IMR-90 (cell line): ENCODE measurements at regions not wholly inside any gene's neighbourhood (a gene's known extent, or its start where the extent isn't known, plus 50 kb on each side); places are given as distances from the start of the nearest gene placed in this dataset.

ENCODE experiments used
- ATAC-seq: fragments of 200-7000 bp; cut with Tn5 transposase; 2 replicates; pipeline ENCODE4 v1.9.1; 2020; ENCODE audit warnings: low read depth, mild to moderate bottlenecking, moderate library complexity
- BruUV-seq: library from RNA; stranded (reverse); fragments of 400-500 nt; replicated peaks from 2 replicates; lab custom pipeline; 2021; lab: Mats Ljungman, UMichigan
- CTCF ChIA-PET: fragments of 300-600 bp; formaldehyde crosslinking; extraction: SDS; loops from one replicate; lab custom pipeline; 2021; ENCODE audit warnings: antibody characterized with exemption; lab: Yijun Ruan, JAX
- POLR2A ChIA-PET: fragments of 300-600 bp; sonication (Branson Sonifier 250); formaldehyde crosslinking; loops from one replicate; lab custom pipeline; 2022; ENCODE audit warnings: antibody characterized with exemption; ENCODE audit not compliant: unreplicated experiment; lab: Charles Lee
- DNase-seq: peaks from one replicate; pipeline ENCODE4 v3.0.0; 2013
- H2AFZ ChIP-seq: replicated peaks from 2 replicates; pipeline ENCODE3; 2013; ENCODE audit warnings: low read length, mild to moderate bottlenecking; ENCODE audit not compliant: poor library complexity
- H2AK5ac ChIP-seq: 2 replicates; pipeline ENCODE4 v1.6.1; 2013; ENCODE audit warnings: low read depth, low read length, inconsistent platforms
- H2AK9ac ChIP-seq: replicated peaks from 2 replicates; pipeline ENCODE3; 2013; ENCODE audit warnings: mild to moderate bottlenecking, low read depth, low read length, moderate library complexity; ENCODE audit not compliant: poor library complexity
- H2BK120ac ChIP-seq: 2 replicates; pipeline ENCODE4 v1.6.1; 2013; ENCODE audit warnings: low read depth, low read length, inconsistent platforms
- H2BK15ac ChIP-seq: 3 replicates; pipeline ENCODE4 v1.6.1; 2013; ENCODE audit warnings: low read depth, low read length, inconsistent platforms
- H2BK20ac ChIP-seq: 2 replicates; pipeline ENCODE4 v1.6.1; 2013; ENCODE audit warnings: low read depth, mild to moderate bottlenecking, inconsistent platforms, low read length, moderate library complexity
- H2BK5ac ChIP-seq: 2 replicates; pipeline ENCODE4 v1.6.1; 2013; ENCODE audit warnings: mild to moderate bottlenecking, low read depth, low read length, inconsistent platforms; ENCODE audit not compliant: poor library complexity, severe bottlenecking
- H3K14ac ChIP-seq: replicated peaks from 2 replicates; pipeline ENCODE4 v1.6.1; 2013; ENCODE audit warnings: low read depth, low read length, inconsistent platforms
- H3K18ac ChIP-seq: 2 replicates; pipeline ENCODE4 v1.6.1; 2013; ENCODE audit warnings: low read depth, low read length, control low read depth
- H3K23ac ChIP-seq: 2 replicates; pipeline ENCODE4 v1.6.1; 2013; ENCODE audit warnings: low read depth, low read length, inconsistent platforms
- H3K27ac ChIP-seq: 2 replicates; pipeline ENCODE4 v1.5.1; 2013; ENCODE audit warnings: mild to moderate bottlenecking, control low read depth, low read length; ENCODE audit not compliant: insufficient read depth
- H3K27me3 ChIP-seq: 2 replicates; pipeline ENCODE4 v1.6.1; 2013; ENCODE audit warnings: low read length; ENCODE audit not compliant: control insufficient read depth, insufficient read depth
- H3K36me3 ChIP-seq: 2 replicates; pipeline ENCODE4 v1.6.1; 2013; ENCODE audit warnings: low read length, mixed read lengths; ENCODE audit not compliant: control insufficient read depth, insufficient read depth
- H3K4ac ChIP-seq: 2 replicates; pipeline ENCODE4 v1.6.1; 2013; ENCODE audit warnings: low read depth, low read length, inconsistent platforms
- H3K4me1 ChIP-seq: 2 replicates; pipeline ENCODE4 v1.6.1; 2013; ENCODE audit warnings: low read length, mixed read lengths; ENCODE audit not compliant: control insufficient read depth, insufficient read depth
- H3K4me2 ChIP-seq: 2 replicates; pipeline ENCODE4 v1.6.1; 2013; ENCODE audit warnings: low read depth, mild to moderate bottlenecking, control low read depth, low read length, moderate library complexity
- H3K4me3 ChIP-seq: 2 replicates; pipeline ENCODE4 v1.5.1; 2013; ENCODE audit warnings: low read depth, mild to moderate bottlenecking, control low read depth, low read length, moderate library complexity; ENCODE audit not compliant: insufficient read depth
- H3K56ac ChIP-seq: 2 replicates; pipeline ENCODE4 v1.6.1; 2013; ENCODE audit warnings: low read length, inconsistent platforms; ENCODE audit not compliant: insufficient read depth; ENCODE audit errors: extremely low read depth
- H3K79me1 ChIP-seq, 2 experiments: 2 replicates each; pipeline ENCODE4 v1.6.1; 2013; ENCODE audit warnings: low read length in 2 of 2, inconsistent platforms in 1 of 2, low read depth in 1 of 2
- H3K9ac ChIP-seq: 2 replicates; pipeline ENCODE4 v1.6.1; 2013; ENCODE audit warnings: low read depth, low read length, control low read depth
- H3K9me1 ChIP-seq: 2 replicates; pipeline ENCODE4 v1.6.1; 2013; ENCODE audit warnings: low read length, inconsistent platforms; ENCODE audit not compliant: insufficient read depth
- H3K9me3 ChIP-seq: 2 replicates; pipeline ENCODE4 v1.6.1; 2013; ENCODE audit warnings: low read length; ENCODE audit not compliant: control insufficient read depth, insufficient read depth
- H4K20me1 ChIP-seq: 2 replicates; pipeline ENCODE4 v1.6.1; 2013; ENCODE audit warnings: low read length, inconsistent platforms; ENCODE audit not compliant: insufficient read depth
- H4K5ac ChIP-seq: 2 replicates; pipeline ENCODE4 v1.6.1; 2013; ENCODE audit warnings: mild to moderate bottlenecking, low read depth, low read length, control low read depth
- H4K8ac ChIP-seq, 2 experiments: 2 replicates each; pipeline ENCODE4 v1.6.1; 2013; ENCODE audit warnings: low read depth in 2 of 2, low read length in 2 of 2, control low read depth in 1 of 2, inconsistent platforms in 1 of 2
- H4K91ac ChIP-seq: 2 replicates; pipeline ENCODE4 v1.6.1; 2013; ENCODE audit warnings: low read depth, low read length, inconsistent platforms; ENCODE audit not compliant: insufficient read depth
- BHLHE40 ChIP-seq: fragments of 150-350 bp; IDR thresholded peaks from 2 replicates; pipeline ENCODE4 v1.6.1; 2016; ENCODE audit warnings: mild to moderate bottlenecking, low read depth, low read length
- CEBPB ChIP-seq: IDR thresholded peaks from 2 replicates; pipeline ENCODE4 v1.6.1; 2012; ENCODE audit warnings: low read depth, low read length, improper control_type of control experiment
- CHD1 ChIP-seq: IDR thresholded peaks from 2 replicates; pipeline ENCODE4 v1.6.1; 2012; ENCODE audit warnings: low read depth, low read length, improper control_type of control experiment
- MAFK ChIP-seq: IDR thresholded peaks from 2 replicates; pipeline ENCODE4 v1.6.1; 2012; ENCODE audit warnings: low read depth, low read length, improper control_type of control experiment
- MAZ ChIP-seq: IDR thresholded peaks from 2 replicates; pipeline ENCODE4 v1.6.1; 2012; ENCODE audit warnings: low read depth, mild to moderate bottlenecking, low read length, improper control_type of control experiment, moderate library complexity, borderline replicate concordance
- MXI1 ChIP-seq: IDR thresholded peaks from 2 replicates; pipeline ENCODE4 v1.6.1; 2012; ENCODE audit warnings: low read depth, mild to moderate bottlenecking, low read length, moderate library complexity, borderline replicate concordance
- NFE2L2 ChIP-seq: fragments of 150-350 bp; IDR thresholded peaks from 2 replicates; pipeline ENCODE4 v1.6.1; 2016; ENCODE audit warnings: low read depth, mild to moderate bottlenecking, low read length
- RAD21 ChIP-seq: IDR thresholded peaks from 2 replicates; pipeline ENCODE4 v1.6.1; 2012; ENCODE audit warnings: low read length, improper control_type of control experiment
- RFX5 ChIP-seq: IDR thresholded peaks from 2 replicates; pipeline ENCODE4 v1.8.0; 2012; ENCODE audit warnings: low read depth, mild to moderate bottlenecking, low read length, moderate library complexity
- SMC3 ChIP-seq: fragments of 150-350 bp; IDR thresholded peaks from 2 replicates; pipeline ENCODE4 v1.6.1; 2016; ENCODE audit warnings: low read depth, mild to moderate bottlenecking, antibody characterized with exemption, low read length, moderate library complexity
- WGBS, 2 experiments: methylation state at CpG; one replicate each; pipeline versions ENCODE4 v1.1.5 to v1.1.7; 2013; ENCODE audit warnings: missing lambda C conversion rate in 2 of 2; ENCODE audit not compliant: insufficient read length in 1 of 2; ENCODE audit errors: extremely low coverage in 2 of 2; 5-methylcytosine and 5-hydroxymethylcytosine counted together
- dilution Hi-C: fragments of 300-500 bp; cut with HindIII; formaldehyde crosslinking; loops from one replicate; pipeline ENCODE4 v1.14.3; 2018; ENCODE audit warnings: low sequenced_read_pairs; ENCODE audit not compliant: unreplicated experiment
- in situ Hi-C: fragments of 300-500 bp; cut with MboI; formaldehyde crosslinking; loops from 3 replicates; pipeline ENCODE4 v1.14.3; 2019; ENCODE audit warnings: low sequenced_read_pairs, inconsistent platforms, mixed read lengths
- intact Hi-C: fragments of 100-400 bp; cut with micrococcal nuclease; formaldehyde crosslinking; loops from 2 replicates; pipeline ENCODE4 v1.10.0; 2022
- TF ChIP-seq, protein P1 (sequence below): conservative IDR thresholded peaks from 2 replicates; pipeline ENCODE4 v1.5.1; 2012; ENCODE audit warnings: mild to moderate bottlenecking, low read depth, low read length, improper control_type of control experiment
- TF ChIP-seq, protein P2 (sequence below): fragments of 150-350 bp; IDR thresholded peaks from 2 replicates; pipeline ENCODE4 v1.6.1; 2016; ENCODE audit warnings: low read depth, mild to moderate bottlenecking, low read length, moderate library complexity, borderline replicate concordance

DNA sequence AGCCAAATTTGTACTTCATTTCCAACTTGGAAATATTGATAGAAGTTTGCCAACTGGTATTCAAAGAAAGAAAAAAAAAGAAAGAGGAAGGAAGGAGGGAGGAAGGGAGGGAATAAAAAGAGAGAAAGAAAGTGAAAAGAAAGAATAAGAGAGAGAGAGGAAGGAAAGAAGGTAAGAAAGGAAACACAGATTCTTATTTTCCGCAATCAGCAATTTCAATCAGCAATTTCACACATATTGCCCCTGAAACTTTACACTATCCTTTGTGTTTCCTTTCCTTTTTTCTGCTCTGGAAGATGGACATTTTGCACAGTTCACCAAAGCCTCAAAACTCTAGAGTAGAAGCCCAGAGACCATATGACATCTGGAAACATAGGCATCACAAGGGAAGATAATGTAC lies 888.1 kb downstream of the REEP3 start:
- POLR2A ChIA-PET, result no interaction called here

More for the DNA sequence above, 888.1 kb downstream of the REEP3 start:
- H3K23ac ChIP-seq, result no peak overlapping the region
- H3K56ac ChIP-seq, result no peak overlapping the region
- in situ Hi-C loops, result no loop called here
- H3K36me3 ChIP-seq, result no peaks in the 10 kb centered on the region
- no peaks in the 10 kb centered on the region for H3K9me3 ChIP-seq
- TF ChIP-seq, protein P1, sequence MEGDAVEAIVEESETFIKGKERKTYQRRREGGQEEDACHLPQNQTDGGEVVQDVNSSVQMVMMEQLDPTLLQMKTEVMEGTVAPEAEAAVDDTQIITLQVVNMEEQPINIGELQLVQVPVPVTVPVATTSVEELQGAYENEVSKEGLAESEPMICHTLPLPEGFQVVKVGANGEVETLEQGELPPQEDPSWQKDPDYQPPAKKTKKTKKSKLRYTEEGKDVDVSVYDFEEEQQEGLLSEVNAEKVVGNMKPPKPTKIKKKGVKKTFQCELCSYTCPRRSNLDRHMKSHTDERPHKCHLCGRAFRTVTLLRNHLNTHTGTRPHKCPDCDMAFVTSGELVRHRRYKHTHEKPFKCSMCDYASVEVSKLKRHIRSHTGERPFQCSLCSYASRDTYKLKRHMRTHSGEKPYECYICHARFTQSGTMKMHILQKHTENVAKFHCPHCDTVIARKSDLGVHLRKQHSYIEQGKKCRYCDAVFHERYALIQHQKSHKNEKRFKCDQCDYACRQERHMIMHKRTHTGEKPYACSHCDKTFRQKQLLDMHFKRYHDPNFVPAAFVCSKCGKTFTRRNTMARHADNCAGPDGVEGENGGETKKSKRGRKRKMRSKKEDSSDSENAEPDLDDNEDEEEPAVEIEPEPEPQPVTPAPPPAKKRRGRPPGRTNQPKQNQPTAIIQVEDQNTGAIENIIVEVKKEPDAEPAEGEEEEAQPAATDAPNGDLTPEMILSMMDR, result no peak
- TF ChIP-seq CHD1, result no peak
- no peak for TF ChIP-seq MXI1
- TF ChIP-seq NFE2L2, result no peak
- TF ChIP-seq, protein P2, sequence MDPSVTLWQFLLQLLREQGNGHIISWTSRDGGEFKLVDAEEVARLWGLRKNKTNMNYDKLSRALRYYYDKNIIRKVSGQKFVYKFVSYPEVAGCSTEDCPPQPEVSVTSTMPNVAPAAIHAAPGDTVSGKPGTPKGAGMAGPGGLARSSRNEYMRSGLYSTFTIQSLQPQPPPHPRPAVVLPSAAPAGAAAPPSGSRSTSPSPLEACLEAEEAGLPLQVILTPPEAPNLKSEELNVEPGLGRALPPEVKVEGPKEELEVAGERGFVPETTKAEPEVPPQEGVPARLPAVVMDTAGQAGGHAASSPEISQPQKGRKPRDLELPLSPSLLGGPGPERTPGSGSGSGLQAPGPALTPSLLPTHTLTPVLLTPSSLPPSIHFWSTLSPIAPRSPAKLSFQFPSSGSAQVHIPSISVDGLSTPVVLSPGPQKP, result no peak
- no peak for TF ChIP-seq MAFK
- no peak for TF ChIP-seq BHLHE40
- TF ChIP-seq CEBPB, result no peak
- TF ChIP-seq MAZ, result no peak
- TF ChIP-seq RAD21, result no peak
- TF ChIP-seq RFX5, result no peak
- TF ChIP-seq SMC3, result no peak
- intact Hi-C loops, result no loop called here
- no peak overlapping the region for H3K9ac ChIP-seq
- DNase-seq (no peak), ATAC-seq (peak; percentile 29; the same call in 1 of the 2 replicates)
- H3K4me2 ChIP-seq, result no peak overlapping the region
- WGBS, 2 experiments, result no CpG with 5 or more reads among the region's 1 CpG
- no peaks in the 10 kb centered on the region for H3K27me3 ChIP-seq
- H2AK5ac ChIP-seq, result no peak overlapping the region
- no peak overlapping the region for H2BK5ac ChIP-seq
- no peaks in the 10 kb centered on the region for H3K4me1 ChIP-seq
- no peak overlapping the region for H3K27ac ChIP-seq
- no peak overlapping the region for H2AFZ ChIP-seq
- CTCF ChIA-PET, result no interaction called here
- H3K18ac ChIP-seq, result no peak overlapping the region
- H4K20me1 ChIP-seq, result no peaks in the 10 kb centered on the region
- BruUV-seq, result no TSS peak
- H3K4me3 ChIP-seq, result no peak overlapping the region
- no peaks in the 10 kb centered on the region for H3K79me1 ChIP-seq
- no peak overlapping the region for H2BK120ac ChIP-seq
- no peak overlapping the region for H4K5ac ChIP-seq
- no peak overlapping the region for H3K4ac ChIP-seq
- no peak overlapping the region for H4K91ac ChIP-seq
- no peaks in the 10 kb centered on the region for H3K9me1 ChIP-seq
- no peak overlapping the region for H2BK15ac ChIP-seq
- no peak overlapping the region for H3K14ac ChIP-seq
- dilution Hi-C loops, result no loop called here
- H4K8ac ChIP-seq, result no peak overlapping the region; a peak in 1 of 4 replicates
- H2BK20ac ChIP-seq, result no peak overlapping the region
- H2AK9ac ChIP-seq, result no peak overlapping the region
